Memory B cell (primary cell): ENCODE measurements at regions not wholly inside any gene's neighbourhood (a gene's known extent, or its start where the extent isn't known, plus 50 kb on each side); places are given as distances from the start of the nearest gene placed in this dataset.

ENCODE experiments used
- ATAC-seq: fragments of 150-1000 bp; cut with Tn5 transposase; 2 replicates; pipeline ENCODE4 v1.10.0; 2021; ENCODE audit warnings: low read depth, mild to moderate bottlenecking, moderate library complexity
- DNase-seq, 2 donors: peaks; one replicate each; pipeline ENCODE4 v3.0.0; 2022; ENCODE audit warnings: low spot score in 2 of 2
- H3K27ac Mint-ChIP-seq: one replicate; pipeline ENCODE4 v1.8.0; 2022; ENCODE audit warnings: mild to moderate bottlenecking, moderate library complexity, mixed read lengths
- H3K27me3 Mint-ChIP-seq: one replicate; pipeline ENCODE4 v1.8.0; 2022; ENCODE audit warnings: mixed read lengths
- H3K36me3 Mint-ChIP-seq: one replicate; pipeline ENCODE4 v1.8.0; 2022; ENCODE audit warnings: mild to moderate bottlenecking, mixed read lengths
- H3K4me1 Mint-ChIP-seq: one replicate; pipeline ENCODE4 v1.8.0; 2022; ENCODE audit warnings: mixed read lengths
- H3K4me3 Mint-ChIP-seq: one replicate; pipeline ENCODE4 v1.8.0; 2022; ENCODE audit warnings: mild to moderate bottlenecking, moderate library complexity, mixed read lengths
- H3K9me3 Mint-ChIP-seq: one replicate; pipeline ENCODE4 v1.8.0; 2022; ENCODE audit warnings: mixed read lengths

GRCh38 chr17:79248843-79249493 is 174.3 kb downstream of the ENGASE start:
- H3K27ac Mint-ChIP-seq: no peak overlapping the region
- ATAC-seq: no peak
- no peak overlapping the region for H3K4me3 Mint-ChIP-seq
- peaks cover 4% of the 10 kb centered on the region for H3K4me1 Mint-ChIP-seq
- no peak for DNase-seq
- peaks cover 27% of the 10 kb centered on the region for H3K27me3 Mint-ChIP-seq
- H3K36me3 Mint-ChIP-seq: no peaks in the 10 kb centered on the region
- peaks cover 2% of the 10 kb centered on the region for H3K9me3 Mint-ChIP-seq

GRCh38 chr17:79246225-79247190 is 171.9 kb downstream of the ENGASE start:
- H3K9me3 Mint-ChIP-seq: peaks cover 2% of the 10 kb centered on the region
- DNase-seq (no peak), ATAC-seq (no peak)
- no peak overlapping the region for H3K4me3 Mint-ChIP-seq
- peaks cover 12% of the 10 kb centered on the region for H3K27me3 Mint-ChIP-seq
- peaks cover 14% of the 10 kb centered on the region for H3K4me1 Mint-ChIP-seq
- H3K27ac Mint-ChIP-seq: no peak overlapping the region
- no peaks in the 10 kb centered on the region for H3K36me3 Mint-ChIP-seq

- DNase-seq (no peak), ATAC-seq (no peak)
- no peaks in the 10 kb centered on the region for H3K36me3 Mint-ChIP-seq
- peaks cover 14% of the 10 kb centered on the region for H3K4me1 Mint-ChIP-seq
- H3K9me3 Mint-ChIP-seq: peaks cover 2% of the 10 kb centered on the region
- no peak overlapping the region for H3K27ac Mint-ChIP-seq
- peaks cover 8% of the 10 kb centered on the region for H3K27me3 Mint-ChIP-seq
- no peak overlapping the region for H3K4me3 Mint-ChIP-seq
These were observed 170.0 kb downstream of the ENGASE start for GRCh38 chr17:79244665-79245064.

- Mint-ChIP-seq H3K27me3 (peaks cover 4% of the 10 kb centered on the region), H3K27ac (no peak overlapping the region), H3K9me3 (peaks cover 2% of the 10 kb centered on the region), H3K4me3 (no peak overlapping the region), H3K36me3 (no peaks in the 10 kb centered on the region), H3K4me1 (peaks cover 14% of the 10 kb centered on the region)
- ATAC-seq (no peak), DNase-seq (no peak)
These were observed 169.4 kb downstream of the ENGASE start for GRCh38 chr17:79243996-79244395.

GRCh38 chr17:79243603-79243990 is 169.0 kb downstream of the ENGASE start:
- Mint-ChIP-seq H3K36me3 (no peaks in the 10 kb centered on the region), H3K4me1 (peaks cover 14% of the 10 kb centered on the region), H3K27ac (peak overlapping the region; percentile 78), H3K27me3 (peaks cover 4% of the 10 kb centered on the region), H3K4me3 (no peak overlapping the region), H3K9me3 (peaks cover 2% of the 10 kb centered on the region)
- DNase-seq: no peak
- peak; percentile 8 for ATAC-seq

- peak overlapping the region; percentile 78 for H3K27ac Mint-ChIP-seq
- peaks cover 2% of the 10 kb centered on the region for H3K9me3 Mint-ChIP-seq
- H3K27me3 Mint-ChIP-seq: peaks cover 4% of the 10 kb centered on the region
These were observed 168.4 kb downstream of the ENGASE start for GRCh38 chr17:79242873-79243602.

GRCh38 chr17:79242393-79242792 is 167.8 kb downstream of the ENGASE start:
- DNase-seq (no peak), ATAC-seq (no peak)
- H3K36me3 Mint-ChIP-seq: no peaks in the 10 kb centered on the region
- H3K27ac Mint-ChIP-seq: peak overlapping the region; percentile 78
- peaks cover 4% of the 10 kb centered on the region for H3K27me3 Mint-ChIP-seq
- no peak overlapping the region for H3K4me3 Mint-ChIP-seq
- peaks cover 2% of the 10 kb centered on the region for H3K9me3 Mint-ChIP-seq
- H3K4me1 Mint-ChIP-seq: peaks cover 14% of the 10 kb centered on the region

More at GRCh38 chr17:79242873-79243602, 168.4 kb downstream of the ENGASE start:
- H3K4me1 Mint-ChIP-seq: peaks cover 14% of the 10 kb centered on the region
- ATAC-seq: peak; percentile 95
- no peaks in the 10 kb centered on the region for H3K36me3 Mint-ChIP-seq
- DNase-seq: peak in 1 of 2 donors; percentile 54
- peak overlapping the region; percentile 11 for H3K4me3 Mint-ChIP-seq

- H3K4me3 Mint-ChIP-seq: no peak overlapping the region
These were observed 167.0 kb downstream of the ENGASE start for GRCh38 chr17:79241616-79242015.

GRCh38 chr17:79239205-79239604 is 164.6 kb downstream of the ENGASE start:
- peaks cover 4% of the 10 kb centered on the region for H3K27me3 Mint-ChIP-seq
- H3K9me3 Mint-ChIP-seq: no peaks in the 10 kb centered on the region
- no peak overlapping the region for H3K4me3 Mint-ChIP-seq
- peaks cover 11% of the 10 kb centered on the region for H3K4me1 Mint-ChIP-seq
- no peak overlapping the region for H3K27ac Mint-ChIP-seq
- no peaks in the 10 kb centered on the region for H3K36me3 Mint-ChIP-seq
- ATAC-seq (no peak), DNase-seq (no peak)

More at GRCh38 chr17:79241616-79242015, 167.0 kb downstream of the ENGASE start:
- DNase-seq: no peak
- ATAC-seq: no peak
- peaks cover 14% of the 10 kb centered on the region for H3K4me1 Mint-ChIP-seq
- peaks cover 4% of the 10 kb centered on the region for H3K27me3 Mint-ChIP-seq
- H3K27ac Mint-ChIP-seq: no peak overlapping the region
- H3K36me3 Mint-ChIP-seq: no peaks in the 10 kb centered on the region
- H3K9me3 Mint-ChIP-seq: peaks cover 2% of the 10 kb centered on the region

GRCh38 chr17:79237448-79238053 is 162.9 kb downstream of the ENGASE start:
- ATAC-seq (peak; percentile 57), DNase-seq (no peak)
- H3K36me3 Mint-ChIP-seq: no peaks in the 10 kb centered on the region
- H3K9me3 Mint-ChIP-seq: no peaks in the 10 kb centered on the region
- H3K27ac Mint-ChIP-seq: no peak overlapping the region
- H3K4me1 Mint-ChIP-seq: no peaks in the 10 kb centered on the region
- H3K27me3 Mint-ChIP-seq: peaks cover 4% of the 10 kb centered on the region
- H3K4me3 Mint-ChIP-seq: no peak overlapping the region

GRCh38 chr17:79235808-79236207 is 161.2 kb downstream of the ENGASE start:
- Mint-ChIP-seq H3K36me3 (no peaks in the 10 kb centered on the region), H3K4me3 (no peak overlapping the region), H3K9me3 (no peaks in the 10 kb centered on the region), H3K4me1 (no peaks in the 10 kb centered on the region), H3K27ac (no peak overlapping the region), H3K27me3 (peaks cover 1% of the 10 kb centered on the region)
- no peak for ATAC-seq
- no peak for DNase-seq

GRCh38 chr17:79233916-79234551 is 159.4 kb downstream of the ENGASE start:
- H3K27me3 Mint-ChIP-seq: no peaks in the 10 kb centered on the region
- no peak for DNase-seq
- no peak for ATAC-seq
- no peak overlapping the region for H3K27ac Mint-ChIP-seq
- no peaks in the 10 kb centered on the region for H3K4me1 Mint-ChIP-seq
- H3K36me3 Mint-ChIP-seq: no peaks in the 10 kb centered on the region
- no peaks in the 10 kb centered on the region for H3K9me3 Mint-ChIP-seq
- no peak overlapping the region for H3K4me3 Mint-ChIP-seq

- Mint-ChIP-seq H3K27ac (no peak overlapping the region), H3K9me3 (no peaks in the 10 kb centered on the region), H3K27me3 (peaks cover 2% of the 10 kb centered on the region), H3K36me3 (no peaks in the 10 kb centered on the region), H3K4me3 (no peak overlapping the region), H3K4me1 (no peaks in the 10 kb centered on the region)
- DNase-seq: no peak
- no peak for ATAC-seq
These were observed 158.3 kb downstream of the ENGASE start for GRCh38 chr17:79232957-79233356.
